ENCODE measurements at regions not wholly inside any gene's neighbourhood (a gene's known extent, or its start where the extent isn't known, plus 50 kb on each side); places are given as distances from the start of the nearest gene placed in this dataset.

- H3K27me3 ChIP-seq (ENCODE audit: insufficient read depth): no peaks in the 10 kb centered on the region; the same call in 1 of the 2 replicates
- no peak overlapping the region for H2AFZ ChIP-seq (ENCODE audit: low read depth)
- H3K9me3 ChIP-seq: no peaks in the 10 kb centered on the region
- no peak overlapping the region for H3K4me2 ChIP-seq
- H3K36me3 ChIP-seq (replicated peaks in 1 of 2; ENCODE audit: control insufficient read depth in 1 of 2, insufficient read depth in 2 of 2, low read length in 1 of 2): no peaks in the 10 kb centered on the region
- peaks cover 0 to 5% of the 10 kb centered on the region in 2 experiments; a peak in 1 of 4 replicates for H3K4me1 ChIP-seq (ENCODE audit: control insufficient read depth in 1 of 2, insufficient read depth in 2 of 2, low read depth in 1 of 2, low read length in 1 of 2)
- POLR2A ChIA-PET: no interaction called here
- no peak for DNase-seq
- H3K27ac ChIP-seq (ENCODE audit: low read depth in 2 of 2, low read length in 1 of 2): no peak overlapping the region
- CTCF ChIA-PET: interaction anchor here (3.3 kb wide), 1 partner anchor 10 kb away, joined by 9 read pairs; no protein-coding TSS in a partner anchor
- H3K9me2 ChIP-seq: no peaks in the 10 kb centered on the region
- no peaks in the 10 kb centered on the region for H3F3A ChIP-seq (replicated peaks; ENCODE audit: insufficient read depth)
- H3K4me3 ChIP-seq (ENCODE audit: low read depth in 2 of 2, low read length in 1 of 2): no peak overlapping the region
- TF ChIP-seq RXRA (IDR thresholded peaks at IDR 0.05; ENCODE audit: borderline replicate concordance, low read depth): no peak
- TF ChIP-seq TEAD4 (IDR thresholded peaks at IDR 0.05; ENCODE audit: borderline replicate concordance, insufficient read depth): no peak
- TF ChIP-seq FOXJ3 (CRISPR knock-in tag; IDR thresholded peaks at IDR 0.05): no peak
- TF ChIP-seq, protein P1, sequence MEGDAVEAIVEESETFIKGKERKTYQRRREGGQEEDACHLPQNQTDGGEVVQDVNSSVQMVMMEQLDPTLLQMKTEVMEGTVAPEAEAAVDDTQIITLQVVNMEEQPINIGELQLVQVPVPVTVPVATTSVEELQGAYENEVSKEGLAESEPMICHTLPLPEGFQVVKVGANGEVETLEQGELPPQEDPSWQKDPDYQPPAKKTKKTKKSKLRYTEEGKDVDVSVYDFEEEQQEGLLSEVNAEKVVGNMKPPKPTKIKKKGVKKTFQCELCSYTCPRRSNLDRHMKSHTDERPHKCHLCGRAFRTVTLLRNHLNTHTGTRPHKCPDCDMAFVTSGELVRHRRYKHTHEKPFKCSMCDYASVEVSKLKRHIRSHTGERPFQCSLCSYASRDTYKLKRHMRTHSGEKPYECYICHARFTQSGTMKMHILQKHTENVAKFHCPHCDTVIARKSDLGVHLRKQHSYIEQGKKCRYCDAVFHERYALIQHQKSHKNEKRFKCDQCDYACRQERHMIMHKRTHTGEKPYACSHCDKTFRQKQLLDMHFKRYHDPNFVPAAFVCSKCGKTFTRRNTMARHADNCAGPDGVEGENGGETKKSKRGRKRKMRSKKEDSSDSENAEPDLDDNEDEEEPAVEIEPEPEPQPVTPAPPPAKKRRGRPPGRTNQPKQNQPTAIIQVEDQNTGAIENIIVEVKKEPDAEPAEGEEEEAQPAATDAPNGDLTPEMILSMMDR (IDR thresholded peaks at IDR 0.05): no peak
- TF ChIP-seq SMC3 (IDR thresholded peaks at IDR 0.05; ENCODE audit: low read depth, low read length): no peak
- TF ChIP-seq RCOR1 (IDR thresholded peaks at IDR 0.05; ENCODE audit: low read length): no peak
- TF ChIP-seq JUND (IDR thresholded peaks at IDR 0.05): no peak
- TF ChIP-seq POLR2AphosphoS5 (IDR thresholded peaks at IDR 0.05; ENCODE audit: low read depth, low read length): no peak
- no peak for TF ChIP-seq FOSL2 (IDR thresholded peaks at IDR 0.05; ENCODE audit: borderline replicate concordance, low read depth)
- TF ChIP-seq GABPA (IDR thresholded peaks at IDR 0.05; ENCODE audit: low read depth): no peak
- no peak for TF ChIP-seq USF1 (IDR thresholded peaks at IDR 0.05; ENCODE audit: borderline replicate concordance, low read depth)
- no peak for TF ChIP-seq TCF12 (IDR thresholded peaks at IDR 0.05)
- TF ChIP-seq MAX (IDR thresholded peaks at IDR 0.05; ENCODE audit: low read depth): no peak
- H3K79me2 ChIP-seq (ENCODE audit: insufficient read depth): no peaks in the 10 kb centered on the region
- WGBS (ENCODE audit: low lambda C conversion rate): 54% methylated on average over 5 of the region's 5 CpGs
- H3K9ac ChIP-seq: no peak overlapping the region
- H4K20me1 ChIP-seq (ENCODE audit: insufficient read depth): no peaks in the 10 kb centered on the region
Measured at GRCh38 chr2:217033186-217033585, 173.3 kb upstream of the TNP1 start.

DNA sequence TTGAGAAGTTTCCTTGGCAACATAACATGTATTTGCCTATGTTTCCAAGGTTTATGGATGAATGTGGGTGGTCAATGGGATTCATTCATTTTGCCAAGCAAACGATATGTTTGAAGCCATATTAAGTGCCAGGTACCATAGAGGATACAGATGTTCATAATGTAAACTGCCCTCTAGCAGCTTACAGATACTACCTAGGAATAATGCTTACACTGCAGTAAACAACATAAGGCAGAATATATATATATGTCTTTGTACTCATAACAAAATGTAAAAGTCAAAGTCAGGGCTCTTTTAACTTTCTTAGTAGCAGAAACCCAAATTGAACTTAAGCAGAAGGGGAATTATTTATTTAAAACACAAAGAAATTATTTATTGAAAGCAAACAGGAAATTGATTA lies 171.6 kb upstream of the TNP1 start:
- Histone ChIP-seq H2AFZ (ENCODE audit: low read depth) (no peak overlapping the region), H3K27ac (ENCODE audit: low read depth in 2 of 2, low read length in 1 of 2) (no peak overlapping the region), H3K79me2 (ENCODE audit: insufficient read depth) (no peaks in the 10 kb centered on the region), H3K36me3 (replicated peaks in 1 of 2; ENCODE audit: control insufficient read depth in 1 of 2, insufficient read depth in 2 of 2, low read length in 1 of 2) (no peaks in the 10 kb centered on the region), H3K4me1 (ENCODE audit: control insufficient read depth in 1 of 2, insufficient read depth in 2 of 2, low read depth in 1 of 2, low read length in 1 of 2) (no peaks in the 10 kb centered on the region), H3K4me3 (ENCODE audit: low read depth in 2 of 2, low read length in 1 of 2) (no peak overlapping the region), H3K27me3 (ENCODE audit: insufficient read depth) (no peaks in the 10 kb centered on the region; the same call in 1 of the 2 replicates), H3K9me3 (no peaks in the 10 kb centered on the region), H3F3A (replicated peaks; ENCODE audit: insufficient read depth) (no peaks in the 10 kb centered on the region), H3K4me2 (no peak overlapping the region), H4K20me1 (ENCODE audit: insufficient read depth) (no peaks in the 10 kb centered on the region), H3K9ac (no peak overlapping the region), H3K9me2 (no peaks in the 10 kb centered on the region)
- no peak for DNase-seq
- ChIA-PET CTCF (no interaction called here), POLR2A (no interaction called here)
- 12% methylated on average over 1 of the region's 1 CpG for WGBS (ENCODE audit: low lambda C conversion rate)
- TF ChIP-seq, protein P2, sequence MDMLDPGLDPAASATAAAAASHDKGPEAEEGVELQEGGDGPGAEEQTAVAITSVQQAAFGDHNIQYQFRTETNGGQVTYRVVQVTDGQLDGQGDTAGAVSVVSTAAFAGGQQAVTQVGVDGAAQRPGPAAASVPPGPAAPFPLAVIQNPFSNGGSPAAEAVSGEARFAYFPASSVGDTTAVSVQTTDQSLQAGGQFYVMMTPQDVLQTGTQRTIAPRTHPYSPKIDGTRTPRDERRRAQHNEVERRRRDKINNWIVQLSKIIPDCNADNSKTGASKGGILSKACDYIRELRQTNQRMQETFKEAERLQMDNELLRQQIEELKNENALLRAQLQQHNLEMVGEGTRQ (IDR thresholded peaks at IDR 0.05; ENCODE audit: borderline replicate concordance, low read depth, low read length): no peak
- TF ChIP-seq FOXM1 (IDR thresholded peaks at IDR 0.05; ENCODE audit: low read depth) (no peak), MAX (IDR thresholded peaks at IDR 0.05; ENCODE audit: low read depth) (no peak), RFX5 (IDR thresholded peaks at IDR 0.05; ENCODE audit: low read length) (no peak), EP300 (IDR thresholded peaks at IDR 0.05; ENCODE audit: borderline replicate concordance in 1 of 2, low read depth in 1 of 2, low read length in 1 of 2) (no peak), TAF1 (IDR thresholded peaks at IDR 0.05; ENCODE audit: borderline replicate concordance, low read depth, low read length) (no peak), SMC3 (IDR thresholded peaks at IDR 0.05; ENCODE audit: low read depth, low read length) (no peak), FOSL2 (IDR thresholded peaks at IDR 0.05; ENCODE audit: borderline replicate concordance, low read depth) (no peak)
- TF ChIP-seq, protein P3, sequence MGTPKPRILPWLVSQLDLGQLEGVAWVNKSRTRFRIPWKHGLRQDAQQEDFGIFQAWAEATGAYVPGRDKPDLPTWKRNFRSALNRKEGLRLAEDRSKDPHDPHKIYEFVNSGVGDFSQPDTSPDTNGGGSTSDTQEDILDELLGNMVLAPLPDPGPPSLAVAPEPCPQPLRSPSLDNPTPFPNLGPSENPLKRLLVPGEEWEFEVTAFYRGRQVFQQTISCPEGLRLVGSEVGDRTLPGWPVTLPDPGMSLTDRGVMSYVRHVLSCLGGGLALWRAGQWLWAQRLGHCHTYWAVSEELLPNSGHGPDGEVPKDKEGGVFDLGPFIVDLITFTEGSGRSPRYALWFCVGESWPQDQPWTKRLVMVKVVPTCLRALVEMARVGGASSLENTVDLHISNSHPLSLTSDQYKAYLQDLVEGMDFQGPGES (IDR thresholded peaks at IDR 0.05; ENCODE audit: low read depth, low read length): no peak
- TF ChIP-seq, protein P1 (IDR thresholded peaks at IDR 0.05): no peak
- TF ChIP-seq, protein P4, sequence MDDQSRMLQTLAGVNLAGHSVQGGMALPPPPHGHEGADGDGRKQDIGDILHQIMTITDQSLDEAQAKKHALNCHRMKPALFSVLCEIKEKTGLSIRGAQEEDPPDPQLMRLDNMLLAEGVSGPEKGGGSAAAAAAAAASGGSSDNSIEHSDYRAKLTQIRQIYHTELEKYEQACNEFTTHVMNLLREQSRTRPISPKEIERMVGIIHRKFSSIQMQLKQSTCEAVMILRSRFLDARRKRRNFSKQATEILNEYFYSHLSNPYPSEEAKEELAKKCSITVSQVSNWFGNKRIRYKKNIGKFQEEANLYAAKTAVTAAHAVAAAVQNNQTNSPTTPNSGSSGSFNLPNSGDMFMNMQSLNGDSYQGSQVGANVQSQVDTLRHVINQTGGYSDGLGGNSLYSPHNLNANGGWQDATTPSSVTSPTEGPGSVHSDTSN (IDR thresholded peaks at IDR 0.05): no peak
